NCI-H2107 treated with DMSO at 0.1 percent for 48 hours (cell line): ENCODE measurements at regions not wholly inside any gene's neighbourhood (a gene's known extent, or its start where the extent isn't known, plus 50 kb on each side); places are given as distances from the start of the nearest gene placed in this dataset.
"Not testable (repeated sequence)": the region's sequence is repeated elsewhere in the genome, so short reads cannot be mapped to it uniquely, and the experiment has no call there.

Experiments
- DNase-seq: peaks from one replicate; lab custom pipeline; 2025; ENCODE audit not compliant: unreplicated experiment; lab: John Stamatoyannopoulos, UW

- DNase-seq: no peak
These were observed 164.4 kb upstream of the POF1B start for GRCh38 chrX:85543866-85544265.

DNA sequence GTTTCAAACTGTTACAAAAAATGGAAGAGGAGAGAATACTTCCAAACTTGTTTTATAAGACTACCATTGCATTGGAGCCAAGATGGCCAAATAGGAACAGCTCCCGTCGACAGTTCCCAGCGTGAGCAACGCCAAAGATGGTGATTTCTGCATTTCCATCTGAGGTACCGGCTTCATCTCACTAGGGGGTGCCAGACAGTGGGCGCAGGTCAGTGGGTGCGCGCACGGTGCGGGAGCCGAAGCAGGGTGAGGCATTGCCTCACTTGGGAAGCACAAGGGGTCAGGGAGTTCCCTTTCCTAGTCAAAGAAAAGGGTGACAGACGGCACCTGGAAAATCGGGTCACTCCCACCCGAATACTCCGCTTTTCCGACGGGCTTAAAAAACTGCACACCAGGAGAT is 149.7 kb upstream of the POF1B start:
- DNase-seq: not testable (repeated sequence)

GRCh38 chrX:85517994-85518718 is 138.7 kb upstream of the POF1B start:
- DNase-seq: no peak

DNA sequence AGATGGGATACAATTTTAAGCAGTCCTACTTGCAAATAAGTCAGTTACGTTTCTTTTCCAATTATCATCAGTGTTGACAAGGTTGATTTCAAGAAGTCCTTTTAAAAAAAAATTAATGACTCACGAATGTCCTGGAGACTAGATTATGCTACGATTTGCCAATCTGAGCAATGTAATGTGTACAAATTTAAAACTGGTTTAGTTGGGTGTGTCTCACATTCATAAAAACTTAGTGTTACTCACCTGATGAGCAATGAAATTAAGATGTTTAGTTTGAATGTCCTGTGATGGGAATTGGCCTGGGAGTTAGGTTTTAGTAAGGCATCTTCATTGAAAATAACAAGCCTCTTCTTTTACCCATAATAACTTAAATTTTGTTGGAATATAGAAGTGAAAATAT is 136.7 kb upstream of the POF1B start:
- DNase-seq: no peak

DNA sequence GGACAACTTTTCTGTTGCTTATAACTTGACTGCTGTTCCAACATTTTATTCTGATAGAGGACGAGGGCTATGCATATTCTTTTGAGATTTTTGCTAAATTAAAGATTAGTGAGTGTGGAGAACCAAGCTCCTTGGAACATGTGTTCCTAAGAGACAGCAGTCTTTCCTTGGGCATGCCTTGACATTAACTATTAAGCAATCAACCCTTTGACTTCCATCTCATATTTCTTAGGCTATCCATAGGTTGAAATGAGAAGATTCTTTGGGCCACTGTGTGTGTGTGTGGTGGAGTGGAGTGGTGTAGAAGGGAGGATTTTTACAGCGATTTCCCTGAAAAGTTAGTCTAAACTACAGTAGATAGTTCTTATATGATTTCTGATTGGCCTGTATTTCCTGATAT is 127.4 kb upstream of the POF1B start:
- no peak for DNase-seq

DNA sequence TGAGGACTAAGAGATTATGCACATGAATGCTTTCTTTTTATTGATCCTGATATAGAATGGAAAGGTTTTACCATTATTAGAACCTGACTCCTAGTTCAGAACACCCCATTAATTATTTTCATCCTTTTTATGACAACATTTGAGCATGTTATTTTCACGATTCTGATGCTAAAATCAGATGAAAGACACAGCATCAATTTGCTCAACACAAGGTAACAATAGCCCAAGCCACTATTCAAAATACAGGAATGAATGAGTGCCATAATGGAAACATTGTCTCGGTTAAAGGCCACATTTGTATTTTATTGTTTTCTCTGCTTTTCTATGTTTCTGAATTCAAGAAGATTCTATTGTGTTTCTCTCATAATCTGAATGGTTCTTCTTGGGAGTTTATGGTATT is 126.3 kb upstream of the POF1B start:
- no peak for DNase-seq

GRCh38 chrX:85504381-85504780 is 124.9 kb upstream of the POF1B start:
- DNase-seq: no peak

DNA sequence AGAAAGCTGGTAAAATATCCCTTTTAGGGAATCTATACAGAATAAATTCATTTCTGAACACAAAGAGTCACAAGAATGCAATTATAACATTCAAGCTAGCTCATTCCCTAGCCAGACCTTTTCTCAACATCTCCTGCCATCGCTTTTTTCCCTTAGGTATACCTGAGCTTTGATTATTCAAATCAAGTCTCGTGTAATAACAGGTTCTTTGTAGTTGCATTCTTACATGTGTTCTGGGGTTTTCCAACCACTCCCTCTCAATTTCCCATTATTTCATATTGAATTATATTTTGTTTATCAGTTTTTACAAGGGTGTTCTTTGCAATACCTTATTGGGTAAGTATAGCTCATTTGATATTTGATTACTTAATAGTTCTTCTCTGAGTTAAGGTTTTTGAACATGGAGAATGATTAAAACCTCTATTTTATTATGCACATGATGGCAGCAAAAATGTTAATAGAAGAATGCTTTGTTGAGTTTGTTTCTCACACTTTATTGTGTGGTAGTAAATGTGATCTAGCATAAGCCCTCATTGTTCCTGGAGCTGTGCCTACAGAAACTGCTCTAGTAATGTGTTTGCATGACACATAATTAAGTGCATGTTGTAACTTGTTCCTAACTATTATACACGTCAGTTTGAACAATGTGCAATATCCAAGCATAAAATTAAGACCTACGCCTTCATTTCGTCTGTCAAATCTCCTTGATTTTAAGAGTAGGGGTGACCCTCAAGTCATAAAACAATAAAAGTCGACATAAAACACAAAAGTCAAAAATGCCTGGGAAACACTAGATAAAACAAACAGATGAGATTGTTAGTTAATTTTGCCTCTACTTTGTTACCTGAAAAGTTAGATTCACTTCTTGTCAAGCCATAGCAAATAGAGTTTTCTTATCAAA is 124.0 kb upstream of the POF1B start:
- DNase-seq: no peak

- no peak for DNase-seq
These were observed 121.9 kb upstream of the POF1B start for GRCh38 chrX:85501349-85501748.

DNA sequence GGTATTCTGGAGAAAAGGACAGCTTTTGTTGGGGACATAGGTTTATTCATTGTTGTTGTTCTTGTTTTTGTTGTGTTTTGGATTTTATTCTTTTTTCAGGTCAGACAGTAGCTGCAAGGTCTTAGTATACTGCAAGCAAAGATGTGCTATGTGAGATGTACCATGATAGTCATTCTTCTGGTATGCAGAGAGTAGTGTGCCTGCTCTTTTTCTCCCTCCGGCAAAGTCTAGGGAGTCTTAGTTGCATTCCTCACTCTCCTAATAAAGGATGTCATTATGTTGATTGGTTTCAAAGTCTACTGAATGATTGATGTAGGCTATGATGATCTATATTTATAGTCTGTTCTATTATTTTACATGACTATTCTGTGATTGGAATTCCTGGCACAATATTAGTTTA is 119.9 kb upstream of the POF1B start:
- DNase-seq: no peak

DNA sequence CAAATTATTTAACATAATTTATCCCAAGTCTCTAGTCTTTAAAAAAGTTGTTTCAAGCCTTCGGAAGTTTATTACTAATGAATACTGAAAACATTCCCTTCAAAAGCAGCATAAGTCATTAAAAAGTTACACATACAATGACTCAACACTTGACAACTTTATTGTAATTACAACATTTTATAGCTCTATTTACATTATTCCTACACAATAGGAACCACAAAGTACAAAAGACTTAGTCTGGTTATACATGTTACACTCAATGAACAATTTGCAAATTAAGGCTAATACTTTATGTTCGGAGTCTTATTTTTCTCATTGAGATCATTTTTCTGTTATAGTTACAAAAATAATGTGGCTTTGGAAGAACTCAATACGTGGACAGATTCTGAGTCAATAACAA is 114.4 kb upstream of the POF1B start:
- DNase-seq: no peak

GRCh38 chrX:85454295-85454694 is 74.8 kb upstream of the POF1B start:
- no peak for DNase-seq

- DNase-seq: no peak
These were observed 65.1 kb upstream of the POF1B start for GRCh38 chrX:85444613-85445012.
